Mesenchymal stem cell (in vitro differentiated cells and primary cell): ENCODE measurements at regions not wholly inside any gene's neighbourhood (a gene's known extent, or its start where the extent isn't known, plus 50 kb on each side); places are given as distances from the start of the nearest gene placed in this dataset.

Source experiments
- DNase-seq: peaks from one replicate; pipeline ENCODE4 v3.0.0-alpha.2; 2013
- H2AFZ ChIP-seq: one replicate; pipeline ENCODE4 v1.6.1; 2013; ENCODE audit warnings: low read depth, mild to moderate bottlenecking, control low read depth, inconsistent platforms, low read length, moderate library complexity
- H2AK5ac ChIP-seq: 2 replicates; pipeline ENCODE4 v1.6.1; 2013; ENCODE audit warnings: low read length, moderate library complexity, mild to moderate bottlenecking, inconsistent platforms; ENCODE audit not compliant: severe bottlenecking
- H2BK120ac ChIP-seq: one replicate; pipeline ENCODE4 v1.6.1; 2013; ENCODE audit warnings: low read depth, mild to moderate bottlenecking, inconsistent platforms, low read length, moderate library complexity
- H2BK12ac ChIP-seq, 2 experiments: one replicate each; pipeline ENCODE4 v1.6.1; 2013; ENCODE audit warnings: inconsistent platforms in 2 of 2, low read length in 2 of 2, mild to moderate bottlenecking in 2 of 2, moderate library complexity in 2 of 2, control low read depth in 1 of 2
- H2BK15ac ChIP-seq: one replicate; pipeline ENCODE4 v1.6.1; 2013; ENCODE audit warnings: mild to moderate bottlenecking, low read depth, inconsistent platforms; ENCODE audit not compliant: poor library complexity, severe bottlenecking
- H2BK5ac ChIP-seq: 2 replicates; pipeline ENCODE4 v1.6.1; 2013; ENCODE audit warnings: low read depth, mild to moderate bottlenecking, low read length, control low read depth, inconsistent platforms; ENCODE audit not compliant: poor library complexity, severe bottlenecking
- H3K14ac ChIP-seq, 2 experiments: one replicate each; pipeline ENCODE4 v1.6.1; 2013; ENCODE audit warnings: inconsistent platforms in 2 of 2, low read length in 2 of 2, control low read depth in 1 of 2, mild to moderate bottlenecking in 1 of 2, moderate library complexity in 1 of 2
- H3K18ac ChIP-seq, 2 experiments: one replicate each; pipeline ENCODE4 v1.6.1; 2013; ENCODE audit warnings: inconsistent platforms in 2 of 2, low read length in 2 of 2, control low read depth in 1 of 2, low read depth in 1 of 2, mild to moderate bottlenecking in 1 of 2
- H3K23ac ChIP-seq, 2 experiments: one replicate each; pipeline ENCODE4 v1.6.1; 2013; ENCODE audit warnings: inconsistent platforms in 2 of 2, low read length in 2 of 2, mild to moderate bottlenecking in 2 of 2, moderate library complexity in 2 of 2, control low read depth in 1 of 2
- H3K27ac ChIP-seq: 2 replicates; pipeline ENCODE4 v1.5.1; 2013; ENCODE audit warnings: mild to moderate bottlenecking, moderate library complexity, low read length, control low read depth, inconsistent platforms; ENCODE audit not compliant: poor library complexity, severe bottlenecking
- H3K27me3 ChIP-seq, 2 experiments: 2 replicates each; pipeline versions ENCODE4 v1.6.1 to v1.7.0; 2013; ENCODE audit warnings: low read length in 2 of 2, mild to moderate bottlenecking in 2 of 2, moderate library complexity in 2 of 2, control low read depth in 1 of 2, inconsistent platforms in 1 of 2; ENCODE audit not compliant: control insufficient read depth in 1 of 2, insufficient read depth in 1 of 2
- H3K36me3 ChIP-seq, 2 experiments: 2 replicates each; pipeline versions ENCODE4 v1.6.1 to v1.7.0; 2013; ENCODE audit warnings: low read length in 2 of 2, control low read depth in 1 of 2, inconsistent platforms in 1 of 2, low read depth in 1 of 2, mild to moderate bottlenecking in 1 of 2; ENCODE audit not compliant: insufficient read depth in 2 of 2, control insufficient read depth in 1 of 2
- H3K4ac ChIP-seq, 2 experiments: one replicate each; pipeline ENCODE4 v1.6.1; 2013; ENCODE audit warnings: inconsistent platforms in 2 of 2, low read length in 2 of 2, mild to moderate bottlenecking in 2 of 2, moderate library complexity in 2 of 2, control low read depth in 1 of 2, low read depth in 1 of 2
- H3K4me1 ChIP-seq: 2 replicates; pipeline ENCODE4 v1.6.1; 2013; ENCODE audit warnings: low read depth, low read length, control low read depth; ENCODE audit not compliant: control insufficient read depth, insufficient read depth
- H3K4me2 ChIP-seq: 2 replicates; pipeline ENCODE4 v1.6.1; 2013; ENCODE audit warnings: low read length, mild to moderate bottlenecking, inconsistent platforms; ENCODE audit not compliant: poor library complexity, severe bottlenecking
- H3K4me3 ChIP-seq, 2 experiments: 2 replicates each; pipeline versions ENCODE4 v1.5.1 to v1.7.0; 2013; ENCODE audit warnings: low read length in 2 of 2, mild to moderate bottlenecking in 2 of 2, control low read depth in 1 of 2, low read depth in 1 of 2; ENCODE audit not compliant: insufficient read depth in 1 of 2
- H3K79me1 ChIP-seq: replicated peaks from 2 replicates; pipeline ENCODE4 v1.6.1; 2013; ENCODE audit warnings: mild to moderate bottlenecking, control low read depth, low read length, inconsistent platforms; ENCODE audit not compliant: poor library complexity, severe bottlenecking
- H3K9ac ChIP-seq: 2 replicates; pipeline ENCODE4 v1.7.0; 2013; ENCODE audit warnings: mild to moderate bottlenecking, low read length, moderate library complexity
- H3K9me3 ChIP-seq: 2 replicates; pipeline ENCODE4 v1.7.0; 2013; ENCODE audit warnings: mild to moderate bottlenecking, low read length; ENCODE audit not compliant: control insufficient read depth
- H4K8ac ChIP-seq: one replicate; pipeline ENCODE4 v1.6.1; 2013; ENCODE audit warnings: inconsistent platforms, mild to moderate bottlenecking, low read length, moderate library complexity
- H4K91ac ChIP-seq: one replicate; pipeline ENCODE4 v1.6.1; 2013; ENCODE audit warnings: mild to moderate bottlenecking, low read length, inconsistent platforms
- WGBS: methylation state at CpG from one replicate; pipeline ENCODE4 v1.1.7; 2013; ENCODE audit warnings: mixed read lengths; 5-methylcytosine and 5-hydroxymethylcytosine counted together

GRCh38 chr16:72549878-72550277 is 377.9 kb upstream of the PMFBP1 start:
- Histone ChIP-seq H2AFZ (no peak overlapping the region), H2BK12ac (no peak overlapping the region), H4K91ac (no peak overlapping the region), H3K27me3 (no peaks in the 10 kb centered on the region), H3K14ac (no peak overlapping the region), H2BK15ac (no peak overlapping the region), H3K36me3 (no peaks in the 10 kb centered on the region), H2BK120ac (no peak overlapping the region), H2AK5ac (no peak overlapping the region), H4K8ac (no peak overlapping the region), H3K9me3 (no peaks in the 10 kb centered on the region), H3K79me1 (no peaks in the 10 kb centered on the region), H3K4ac (no peak overlapping the region), H3K4me1 (no peaks in the 10 kb centered on the region), H2BK5ac (no peak overlapping the region), H3K18ac (no peak overlapping the region), H3K4me3 (no peak overlapping the region), H3K27ac (no peak overlapping the region), H3K23ac (no peak overlapping the region), H3K9ac (no peak overlapping the region), H3K4me2 (no peak overlapping the region)
- no peak for DNase-seq
- 100% methylated on average over 2 of the region's 2 CpGs for WGBS

GRCh38 chr16:72542102-72542501 is 370.1 kb upstream of the PMFBP1 start:
- no peak for DNase-seq
- Histone ChIP-seq H2BK12ac (no peak overlapping the region), H3K79me1 (no peaks in the 10 kb centered on the region), H3K4me1 (no peaks in the 10 kb centered on the region), H3K9ac (no peak overlapping the region), H3K18ac (no peak overlapping the region), H3K27me3 (no peaks in the 10 kb centered on the region), H3K9me3 (no peaks in the 10 kb centered on the region), H3K23ac (no peak overlapping the region), H3K27ac (no peak overlapping the region), H4K91ac (no peak overlapping the region), H3K14ac (no peak overlapping the region), H3K36me3 (no peaks in the 10 kb centered on the region), H2AK5ac (no peak overlapping the region), H2BK5ac (no peak overlapping the region), H3K4me3 (no peak overlapping the region), H3K4ac (no peak overlapping the region), H2BK15ac (no peak overlapping the region), H3K4me2 (no peak overlapping the region), H2BK120ac (no peak overlapping the region), H2AFZ (no peak overlapping the region), H4K8ac (no peak overlapping the region)
- 86% methylated on average over 2 of the region's 2 CpGs for WGBS

- no peak overlapping the region for H3K4me2 ChIP-seq
- H3K9ac ChIP-seq = no peak overlapping the region
Observed at GRCh38 chr16:72537664-72538063, 365.7 kb upstream of the PMFBP1 start.

GRCh38 chr16:72536723-72537435 is 364.9 kb upstream of the PMFBP1 start:
- Histone ChIP-seq H2AFZ (no peak overlapping the region), H3K4ac (no peak overlapping the region), H3K4me1 (no peaks in the 10 kb centered on the region), H3K9ac (peak overlapping the region; percentile 38), H2BK120ac (no peak overlapping the region), H3K36me3 (no peaks in the 10 kb centered on the region), H4K8ac (no peak overlapping the region), H3K14ac (no peak overlapping the region), H2BK5ac (no peak overlapping the region), H3K9me3 (no peaks in the 10 kb centered on the region), H3K27me3 (no peaks in the 10 kb centered on the region), H3K27ac (no peak overlapping the region), H3K23ac (no peak overlapping the region), H2BK15ac (no peak overlapping the region), H3K79me1 (no peaks in the 10 kb centered on the region), H4K91ac (no peak overlapping the region), H2AK5ac (no peak overlapping the region), H3K18ac (no peak overlapping the region), H2BK12ac (no peak overlapping the region), H3K4me3 (no peak overlapping the region), H3K4me2 (no peak overlapping the region)
- no peak for DNase-seq
- 94% methylated on average over 2 of the region's 2 CpGs for WGBS

More at GRCh38 chr16:72537664-72538063, 365.7 kb upstream of the PMFBP1 start:
- H3K14ac ChIP-seq = no peak overlapping the region
- no peaks in the 10 kb centered on the region for H3K27me3 ChIP-seq
- no peaks in the 10 kb centered on the region for H3K36me3 ChIP-seq
- H2BK120ac ChIP-seq = no peak overlapping the region
- no peak overlapping the region for H3K4me3 ChIP-seq
- no peak overlapping the region for H4K8ac ChIP-seq
- no peak overlapping the region for H3K18ac ChIP-seq
- peak; percentile 18 for DNase-seq
- no peaks in the 10 kb centered on the region for H3K79me1 ChIP-seq
- no peak overlapping the region for H2BK15ac ChIP-seq
- H3K4ac ChIP-seq = no peak overlapping the region
- no peaks in the 10 kb centered on the region for H3K9me3 ChIP-seq
- H2BK12ac ChIP-seq = no peak overlapping the region
- no peak overlapping the region for H4K91ac ChIP-seq
- H3K27ac ChIP-seq = no peak overlapping the region
- no peak overlapping the region for H2BK5ac ChIP-seq
- H2AK5ac ChIP-seq = no peak overlapping the region
- no peak overlapping the region for H2AFZ ChIP-seq
- H3K4me1 ChIP-seq = no peaks in the 10 kb centered on the region
- no peak overlapping the region for H3K23ac ChIP-seq
